ENCODE measurements at regions not wholly inside any gene's neighbourhood (a gene's known extent, or its start where the extent isn't known, plus 50 kb on each side); places are given as distances from the start of the nearest gene placed in this dataset.

GRCh38 chr12:83185241-83185640, 498.5 kb downstream of the TMTC2 start:
- TF ChIP-seq CTCF (IDR thresholded peaks at IDR 0.05) (no peak), POLR2A (IDR thresholded peaks at IDR 0.05) (no peak), EP300 (IDR thresholded peaks at IDR 0.05) (no peak), POLR2AphosphoS5 (IDR thresholded peaks at IDR 0.05) (no peak)
